Motor neuron (in vitro differentiated cells): ENCODE measurements at regions not wholly inside any gene's neighbourhood (a gene's known extent, or its start where the extent isn't known, plus 50 kb on each side); places are given as distances from the start of the nearest gene placed in this dataset.
A peak's percentile ranks its signal among the peaks of the same experiment; 100 is the strongest.

Experiments used
- ATAC-seq, 8 experiments: fragments of 200-7000 bp; cut with Tn5 transposase; replicated peaks in 6 of 8; 2 replicates each; pipeline ENCODE4 v1.8.0; 2021; ENCODE audit warnings: mild to moderate bottlenecking in 8 of 8, moderate library complexity in 8 of 8
- H3K27ac ChIP-seq, 2 donors: fragments of 250-450 bp; sonication (Bioruptor Pico); 2 replicates each; pipeline ENCODE4 v1.9.0; 2021; ENCODE audit warnings: antibody characterized with exemption in 2 of 2, mild to moderate bottlenecking in 2 of 2, moderate library complexity in 1 of 2
- H3K4me1 ChIP-seq, 2 donors: fragments of 250-450 bp; sonication (Bioruptor Pico); replicated peaks in 1 of 2; 2 replicates each; pipeline ENCODE4 v1.6.1; 2021; ENCODE audit warnings: antibody characterized with exemption in 2 of 2, mild to moderate bottlenecking in 2 of 2, moderate library complexity in 1 of 2
- H3K4me3 ChIP-seq, 5 donors: fragments of 250-450 bp; sonication (Bioruptor Pico); 2 replicates each; pipeline ENCODE4 v1.9.0; 2021; ENCODE audit warnings: antibody characterized with exemption in 5 of 5, mild to moderate bottlenecking in 5 of 5, moderate library complexity in 4 of 5
- WGBS, 10 experiments: fragments of 450-650 bp; shearing (Covaris generic); methylation state at CpG; one replicate each; pipeline ENCODE4 v1.0.0; 2022; 5-methylcytosine and 5-hydroxymethylcytosine counted together
- in situ Hi-C, 9 experiments: fragments of 400-800 bp; cut with MboI; loops; one replicate each; pipeline ENCODE4 v1.15.0; 2021; ENCODE audit warnings: low sequenced_read_pairs in 9 of 9, low pct_unique_long_range_greater_than_20kb in 2 of 9; ENCODE audit not compliant: unreplicated experiment in 9 of 9

DNA sequence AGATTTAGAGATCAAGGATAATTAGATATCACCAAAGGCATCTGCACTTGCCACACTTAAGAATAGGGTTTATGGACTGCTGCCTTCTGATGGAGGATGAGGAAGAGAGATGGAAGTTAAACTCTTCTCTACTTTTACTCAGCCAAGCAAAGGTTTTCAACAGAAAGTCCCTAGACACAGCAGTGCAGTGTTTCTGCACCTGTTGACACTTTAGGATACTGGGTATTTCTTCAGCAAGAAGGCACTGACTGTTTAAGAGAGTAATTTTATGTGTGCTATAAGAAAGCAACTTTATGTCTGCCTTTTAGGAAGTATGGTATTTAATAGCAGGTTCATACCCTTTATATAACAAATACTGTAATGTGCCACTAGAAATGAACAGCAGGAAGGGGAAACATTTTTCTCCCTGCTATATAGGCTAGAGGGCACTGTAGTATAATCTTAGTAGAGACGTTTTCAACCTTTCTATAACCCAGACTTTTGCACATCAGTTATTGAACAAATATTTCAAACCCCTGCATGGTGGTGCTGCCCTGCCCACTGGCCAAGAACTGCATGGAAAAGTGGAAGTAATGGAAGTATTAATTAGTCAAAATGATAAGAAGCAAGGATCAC lies 225.0 kb upstream of the GRIP1 start:
- 0 to 88% (median 20%) methylated on average over 1 of the region's 1 CpG; no CpG with 5 or more reads in 5 of the 10 experiments for WGBS, 10 experiments
- in situ Hi-C loops, result no loop called here
- peaks cover 3 to 4% of the 10 kb centered on the region in 2 donors for H3K4me1 ChIP-seq
- peak in 2 of 8 experiments; percentile 39 to 43 for ATAC-seq
- no peak overlapping the region for H3K27ac ChIP-seq
- H3K4me3 ChIP-seq, result no peak overlapping the region

- H3K4me3 ChIP-seq, result no peak overlapping the region
- no peak for ATAC-seq
- H3K4me1 ChIP-seq, result peaks cover 0 to 4% of the 10 kb centered on the region in 2 donors
- in situ Hi-C loops, result no loop called here
- H3K27ac ChIP-seq, result no peak overlapping the region
These were observed 226.3 kb upstream of the GRIP1 start for GRCh38 chr12:66905201-66905600.

- Histone ChIP-seq H3K4me3 (no peak overlapping the region), H3K27ac (no peak overlapping the region), H3K4me1 (peaks cover 0 to 7% of the 10 kb centered on the region in 2 donors)
- in situ Hi-C loops, result no loop called here
- ATAC-seq, result no peak
- WGBS, 10 experiments, result 22 to 100% (median 88%) methylated on average over 1 to 7 of the region's 7 CpGs
These were observed 231.6 kb upstream of the GRIP1 start for GRCh38 chr12:66910366-66910974.

GRCh38 chr12:66915306-66915904 lies 236.5 kb upstream of the GRIP1 start:
- Histone ChIP-seq H3K4me3 (no peak overlapping the region), H3K27ac (no peak overlapping the region), H3K4me1 (peaks cover 0 to 9% of the 10 kb centered on the region in 2 donors)
- 0 to 86% (median 55%) methylated on average over 1 to 5 of the region's 6 CpGs; no CpG with 5 or more reads in 5 of the 10 experiments for WGBS, 10 experiments
- in situ Hi-C loops, result no loop called here
- peak; percentile 31 to 96 (median 72) for ATAC-seq

DNA sequence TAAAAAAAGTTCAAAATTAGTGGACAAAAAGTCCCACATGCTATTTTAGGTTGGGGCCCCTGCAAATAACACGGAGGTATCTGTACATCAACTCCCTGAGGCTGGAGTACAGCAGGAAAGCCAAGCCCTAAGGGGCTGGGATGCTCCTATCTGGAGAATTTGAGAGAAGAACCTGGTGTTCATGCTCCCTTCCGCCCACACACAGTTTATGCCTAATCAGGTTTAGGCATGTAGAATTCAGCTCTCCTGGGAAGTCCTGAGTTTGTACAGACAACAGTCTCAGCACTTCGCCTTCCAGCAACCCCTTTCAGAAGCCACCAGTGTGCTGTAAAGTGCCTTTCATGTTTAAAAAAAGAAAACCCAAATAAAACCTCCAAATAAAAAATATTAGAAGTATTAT lies 237.3 kb upstream of the GRIP1 start:
- no peak for ATAC-seq
- in situ Hi-C loops, result no loop called here
- WGBS, 10 experiments, result 0 to 100% (median 78%) methylated on average over 1 to 3 of the region's 3 CpGs; no CpG with 5 or more reads in 2 of the 10 experiments
- Histone ChIP-seq H3K4me3 (no peak overlapping the region), H3K27ac (no peak overlapping the region), H3K4me1 (peaks cover 0 to 9% of the 10 kb centered on the region in 2 donors)

- WGBS, 10 experiments, result 4 to 100% (median 67%) methylated on average over 1 to 2 of the region's 2 CpGs; no CpG with 5 or more reads in 2 of the 10 experiments
- peaks cover 0 to 9% of the 10 kb centered on the region in 2 donors for H3K4me1 ChIP-seq
- no peak for ATAC-seq
- in situ Hi-C loops, result no loop called here
- no peak overlapping the region for H3K4me3 ChIP-seq
- H3K27ac ChIP-seq, result no peak overlapping the region
These were observed 240.6 kb upstream of the GRIP1 start for GRCh38 chr12:66919466-66919865.

DNA sequence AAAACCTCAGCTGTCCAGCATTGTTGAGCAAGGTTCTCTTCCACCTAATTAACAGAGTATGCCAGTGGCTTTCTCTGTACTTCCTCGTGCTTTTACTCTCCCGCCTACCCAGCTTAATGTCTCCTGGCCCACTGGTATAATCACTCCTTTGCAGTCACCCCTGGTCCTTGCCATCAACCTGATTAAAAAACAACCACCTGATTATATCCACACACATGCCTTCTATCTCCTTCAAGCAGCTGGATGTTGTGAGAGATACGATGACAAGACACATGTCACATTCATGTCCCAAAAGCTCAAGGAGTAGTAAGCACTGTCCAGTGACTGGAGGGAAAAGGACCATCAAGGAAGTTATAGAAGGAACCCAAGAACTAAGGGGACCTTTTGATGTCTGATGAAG lies 241.3 kb upstream of the GRIP1 start:
- 0 to 100% (median 93%) methylated on average over 1 to 3 of the region's 3 CpGs; no CpG with 5 or more reads in 1 of the 10 experiments for WGBS, 10 experiments
- in situ Hi-C loops, result no loop called here
- no peak for ATAC-seq
- Histone ChIP-seq H3K4me1 (peaks cover 0 to 4% of the 10 kb centered on the region in 2 donors), H3K4me3 (no peak overlapping the region), H3K27ac (no peak overlapping the region)

DNA sequence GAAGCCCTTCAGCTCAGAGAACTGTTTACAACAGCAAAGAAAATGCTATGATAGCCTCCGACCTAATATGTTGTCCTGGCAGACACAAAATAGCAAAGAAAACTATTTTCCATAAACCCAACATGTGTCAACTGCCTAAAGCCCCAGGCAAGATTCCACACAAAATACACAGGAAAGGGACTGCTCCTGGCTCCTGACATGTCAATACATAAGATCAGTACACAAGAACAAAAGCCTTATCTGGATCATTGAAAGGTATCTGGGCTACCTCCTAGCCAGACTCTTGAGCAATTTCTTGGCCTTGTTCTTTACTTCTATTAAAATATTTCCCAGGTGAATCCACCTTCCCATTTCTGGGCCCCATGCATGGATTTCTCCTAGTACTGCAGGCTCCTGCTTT lies 242.3 kb upstream of the GRIP1 start:
- in situ Hi-C loops, result no loop called here
- ATAC-seq, result no peak
- 0 to 86% (median 80%) methylated on average over 1 of the region's 1 CpG; no CpG with 5 or more reads in 7 of the 10 experiments for WGBS, 10 experiments

GRCh38 chr12:66925083-66925482 lies 246.2 kb upstream of the GRIP1 start:
- ATAC-seq, result no peak
- peaks cover 2 to 10% of the 10 kb centered on the region in 2 donors for H3K4me1 ChIP-seq
- no peak overlapping the region for H3K4me3 ChIP-seq
- 27 to 100% (median 90%) methylated on average over 1 to 2 of the region's 2 CpGs; no CpG with 5 or more reads in 1 of the 10 experiments for WGBS, 10 experiments
- no peak overlapping the region for H3K27ac ChIP-seq
- in situ Hi-C loops, result no loop called here

More for the DNA sequence above, 242.3 kb upstream of the GRIP1 start:
- no peaks in the 10 kb centered on the region for H3K4me1 ChIP-seq
- H3K4me3 ChIP-seq, result no peak overlapping the region
- no peak overlapping the region for H3K27ac ChIP-seq

- no peak for ATAC-seq
- in situ Hi-C loops, result no loop called here
- Histone ChIP-seq H3K27ac (no peak overlapping the region), H3K4me3 (no peak overlapping the region), H3K4me1 (peaks cover 2 to 10% of the 10 kb centered on the region in 2 donors)
These were observed 250.2 kb upstream of the GRIP1 start for GRCh38 chr12:66929121-66929520.

DNA sequence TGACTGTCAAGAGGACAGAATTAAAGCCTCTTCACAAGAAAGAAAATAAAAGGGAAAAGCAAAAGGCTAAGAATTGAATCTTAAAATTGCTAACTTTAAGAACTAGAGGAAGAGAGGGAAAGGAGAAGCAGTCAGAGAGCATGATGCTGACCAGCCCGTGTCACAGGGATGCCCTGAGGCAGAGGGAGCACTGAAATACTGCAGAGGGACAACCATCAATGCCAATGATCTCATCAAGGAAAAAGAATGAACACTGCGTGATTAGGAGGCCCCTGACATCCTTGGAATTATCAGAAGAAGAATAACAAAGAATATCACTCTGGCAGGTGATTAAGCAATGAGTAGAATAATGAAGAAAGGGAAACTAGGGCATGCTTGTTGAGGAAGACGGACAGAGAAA lies 252.2 kb upstream of the GRIP1 start:
- no peak overlapping the region for H3K4me3 ChIP-seq
- no peak overlapping the region for H3K27ac ChIP-seq
- ATAC-seq, result no peak
- WGBS, 10 experiments, result 6 to 93% (median 70%) methylated on average over 2 to 3 of the region's 3 CpGs
- H3K4me1 ChIP-seq, result peaks cover 2 to 10% of the 10 kb centered on the region in 2 donors
- in situ Hi-C loops, result no loop called here

GRCh38 chr12:66932126-66932525 lies 253.2 kb upstream of the GRIP1 start:
- 0 to 100% (median 76%) methylated on average over 1 of the region's 1 CpG; no CpG with 5 or more reads in 4 of the 10 experiments for WGBS, 10 experiments
- in situ Hi-C loops, result no loop called here
- Histone ChIP-seq H3K27ac (no peak overlapping the region), H3K4me1 (peaks cover 2 to 6% of the 10 kb centered on the region in 2 donors), H3K4me3 (no peak overlapping the region)
- ATAC-seq, result no peak

- in situ Hi-C loops, result no loop called here
- WGBS, 10 experiments, result 0 to 98% (median 68%) methylated on average over 2 to 5 of the region's 5 CpGs
- Histone ChIP-seq H3K4me3 (no peak overlapping the region), H3K27ac (no peak overlapping the region), H3K4me1 (no peaks in the 10 kb centered on the region)
- ATAC-seq, result peak in 3 of 8 experiments; percentile 35 to 93 (median 37)
These were observed 255.6 kb upstream of the GRIP1 start for GRCh38 chr12:66934302-66935062.
